Fibroblast of mammary gland (primary cell): ENCODE measurements at regions not wholly inside any gene's neighbourhood (a gene's known extent, or its start where the extent isn't known, plus 50 kb on each side); places are given as distances from the start of the nearest gene placed in this dataset.
A peak's percentile ranks its signal among the peaks of the same experiment; 100 is the strongest.
"Not testable (repeated sequence)": the region's sequence is repeated elsewhere in the genome, so short reads cannot be mapped to it uniquely, and the experiment has no call there.

Experiments used
- DNase-seq: peaks from one replicate; pipeline ENCODE4 v3.0.0-alpha.2; 2010; ENCODE audit warnings: low read depth
- H3K4me3 ChIP-seq: 2 replicates; pipeline ENCODE4 v1.5.1; 2011; ENCODE audit warnings: low read depth, mild to moderate bottlenecking, low read length, moderate library complexity; ENCODE audit not compliant: control insufficient read depth
- CTCF ChIP-seq: conservative IDR thresholded peaks from 2 replicates; pipeline ENCODE4 v1.5.1; 2011; ENCODE audit warnings: low read depth, low read length, inconsistent platforms; ENCODE audit not compliant: control insufficient read depth, insufficient read depth

DNA sequence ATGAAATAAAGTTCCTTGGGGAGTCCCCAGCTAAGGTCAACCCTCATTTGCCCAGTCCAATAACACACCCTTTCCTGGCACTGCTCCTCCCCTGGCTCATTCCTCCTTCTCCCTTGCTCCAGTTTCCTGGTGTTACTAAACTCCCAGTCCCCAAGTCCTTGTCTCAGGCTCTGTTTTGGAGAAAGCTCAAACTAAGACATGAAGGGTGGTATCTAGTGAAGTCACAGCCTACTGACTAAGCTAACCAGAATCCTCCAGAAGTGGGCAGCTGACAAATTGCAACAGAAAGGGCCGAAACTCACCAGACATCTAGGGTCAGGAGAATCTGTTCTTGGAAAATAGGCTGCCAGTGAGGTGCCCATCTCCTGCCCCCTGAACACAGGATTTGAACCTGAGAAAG is 118.7 kb upstream of the NEK6 start:
- H3K4me3 ChIP-seq = no peak overlapping the region
- TF ChIP-seq CTCF = no peak
- peak; percentile 90 for DNase-seq

GRCh38 chr9:124140941-124141568 is 116.7 kb upstream of the NEK6 start:
- DNase-seq = peak; percentile 15
- TF ChIP-seq CTCF = no peak
- no peak overlapping the region for H3K4me3 ChIP-seq

- peak; percentile 86 for DNase-seq
- not testable (repeated sequence) for H3K4me3 ChIP-seq
Observed at GRCh38 chr9:124144561-124145123, 113.1 kb upstream of the NEK6 start.

DNA sequence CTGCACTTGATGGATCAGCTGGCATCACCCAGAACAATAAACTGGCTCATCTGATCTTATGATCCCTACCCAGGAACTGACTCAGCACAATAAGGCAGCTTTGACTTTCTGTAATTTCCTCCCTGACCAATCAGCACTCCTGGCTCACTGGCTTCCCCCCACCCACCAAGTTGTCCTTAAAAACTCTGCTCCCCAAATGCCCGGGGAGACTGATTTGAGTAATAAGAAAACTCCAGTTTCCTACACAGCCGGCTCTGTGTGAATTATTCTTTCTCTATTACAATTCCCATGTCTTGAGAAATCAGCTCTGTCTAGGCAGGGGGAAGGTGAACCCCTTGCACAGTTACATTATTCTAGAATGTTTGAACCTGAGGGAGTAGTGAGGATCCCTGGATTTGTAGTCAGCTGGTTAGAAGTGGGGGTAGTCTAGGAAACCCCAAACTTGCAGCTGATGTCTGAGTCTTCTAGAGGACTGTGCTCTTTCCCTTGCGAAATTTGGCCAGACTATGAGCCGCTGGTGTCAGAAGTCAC is 111.7 kb upstream of the NEK6 start:
- no peak overlapping the region for H3K4me3 ChIP-seq
- DNase-seq = peak; percentile 58
- TF ChIP-seq CTCF = no peak

DNA sequence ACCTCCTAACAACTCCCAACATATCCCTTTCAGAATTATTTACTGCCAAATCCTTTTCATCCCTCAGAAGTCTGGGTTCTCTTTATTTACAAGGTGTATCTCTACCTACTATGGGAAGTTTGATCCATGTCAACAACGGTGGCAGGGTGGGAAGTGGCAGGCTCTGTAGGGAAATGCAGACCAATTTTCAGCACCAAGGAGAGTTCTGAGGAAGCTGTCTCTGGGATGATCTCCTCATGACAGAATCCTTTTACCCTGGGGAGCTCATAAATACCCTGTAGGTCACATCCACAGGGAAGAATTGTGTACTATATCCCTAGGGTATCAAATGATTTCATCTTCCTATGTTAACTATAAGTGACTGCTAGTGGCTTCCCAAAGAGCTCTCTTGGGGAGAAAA is 107.8 kb upstream of the NEK6 start:
- no peak for TF ChIP-seq CTCF
- DNase-seq = peak; percentile 34
- H3K4me3 ChIP-seq = no peak overlapping the region

DNA sequence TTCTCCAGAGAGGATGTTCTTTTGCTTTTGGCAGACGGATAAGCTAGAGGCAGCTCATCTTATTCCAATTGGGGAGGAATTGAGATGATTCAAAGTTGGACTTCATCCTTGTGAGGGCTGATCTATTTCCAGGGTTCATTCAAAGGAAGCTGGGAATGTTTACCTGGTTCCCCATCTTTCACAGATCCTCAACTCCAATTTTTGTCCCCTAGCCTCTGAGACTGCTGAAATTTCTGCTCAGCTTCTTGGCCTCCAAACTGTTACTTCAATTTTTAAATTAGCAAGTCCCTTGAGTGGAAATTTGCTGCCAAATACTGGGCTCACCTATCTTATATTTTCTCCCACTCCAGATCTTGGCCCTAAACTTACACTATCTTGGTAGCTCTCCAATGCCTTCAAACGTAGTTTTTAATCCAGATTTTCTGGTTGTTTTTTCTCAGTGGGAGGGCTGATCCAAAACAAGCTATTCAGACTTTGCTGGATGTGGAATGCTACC is 93.9 kb upstream of the NEK6 start:
- TF ChIP-seq CTCF = no peak
- no peak for DNase-seq
- no peak overlapping the region for H3K4me3 ChIP-seq

- no peak for TF ChIP-seq CTCF
- DNase-seq = peak; percentile 9
- H3K4me3 ChIP-seq = no peak overlapping the region
Observed at GRCh38 chr9:124164811-124165210, 92.9 kb upstream of the NEK6 start.
